ENCODE measurements at regions not wholly inside any gene's neighbourhood (a gene's known extent, or its start where the extent isn't known, plus 50 kb on each side); places are given as distances from the start of the nearest gene placed in this dataset.

GRCh38 chr3:182523836-182524235 lies 269.5 kb upstream of the ATP11B start:
- H3K9me3 ChIP-seq, result no peaks in the 10 kb centered on the region
- TF ChIP-seq CTCF (IDR thresholded peaks at IDR 0.05), result no peak
- no peak for TF ChIP-seq POLR2A (IDR thresholded peaks at IDR 0.05)
- intact Hi-C loops (cut with DNase I; ENCODE audit: low total_unique reads), result no loop called here
- DNase-seq, result no peak
- H3K36me3 ChIP-seq, result no peaks in the 10 kb centered on the region
- no peaks in the 10 kb centered on the region for H3K4me1 ChIP-seq
- H3K27me3 ChIP-seq, result no peaks in the 10 kb centered on the region
- H3K27ac ChIP-seq, result no peak overlapping the region
- H3K4me3 ChIP-seq, result no peak overlapping the region

- Histone ChIP-seq H3K4me3 (no peak overlapping the region), H3K27ac (no peak overlapping the region), H3K9me3 (no peaks in the 10 kb centered on the region), H3K4me1 (no peaks in the 10 kb centered on the region), H3K27me3 (no peaks in the 10 kb centered on the region), H3K36me3 (no peaks in the 10 kb centered on the region)
- DNase-seq, result no peak
- intact Hi-C loops (cut with DNase I; ENCODE audit: low total_unique reads), result no loop called here
- TF ChIP-seq CTCF (IDR thresholded peaks at IDR 0.05), result no peak
- TF ChIP-seq POLR2A (IDR thresholded peaks at IDR 0.05), result no peak
Observed at GRCh38 chr3:182524711-182525401, 268.4 kb upstream of the ATP11B start.

GRCh38 chr3:182525766-182526374 lies 267.4 kb upstream of the ATP11B start:
- Histone ChIP-seq H3K36me3 (no peaks in the 10 kb centered on the region), H3K4me1 (no peaks in the 10 kb centered on the region), H3K9me3 (no peaks in the 10 kb centered on the region), H3K27ac (no peak overlapping the region), H3K4me3 (no peak overlapping the region), H3K27me3 (no peaks in the 10 kb centered on the region)
- TF ChIP-seq CTCF (IDR thresholded peaks at IDR 0.05) (no peak), POLR2A (IDR thresholded peaks at IDR 0.05) (no peak)
- intact Hi-C loops (cut with DNase I; ENCODE audit: low total_unique reads), result no loop called here
- DNase-seq, result no peak

- H3K27ac ChIP-seq, result no peak overlapping the region
- intact Hi-C loops (cut with DNase I; ENCODE audit: low total_unique reads), result no loop called here
- H3K9me3 ChIP-seq, result no peaks in the 10 kb centered on the region
- H3K27me3 ChIP-seq, result no peaks in the 10 kb centered on the region
- H3K4me3 ChIP-seq, result no peak overlapping the region
- no peak for DNase-seq
- TF ChIP-seq CTCF (IDR thresholded peaks at IDR 0.05) (no peak), POLR2A (IDR thresholded peaks at IDR 0.05) (no peak)
- H3K36me3 ChIP-seq, result no peaks in the 10 kb centered on the region
- H3K4me1 ChIP-seq, result no peaks in the 10 kb centered on the region
Observed at GRCh38 chr3:182527745-182528144, 265.6 kb upstream of the ATP11B start.

GRCh38 chr3:182530316-182530715 lies 263.0 kb upstream of the ATP11B start:
- Histone ChIP-seq H3K9me3 (no peaks in the 10 kb centered on the region), H3K4me3 (no peak overlapping the region), H3K27ac (no peak overlapping the region), H3K4me1 (no peaks in the 10 kb centered on the region), H3K36me3 (no peaks in the 10 kb centered on the region), H3K27me3 (no peaks in the 10 kb centered on the region)
- intact Hi-C loops (cut with DNase I; ENCODE audit: low total_unique reads), result no loop called here
- DNase-seq, result no peak
- TF ChIP-seq POLR2A (IDR thresholded peaks at IDR 0.05) (no peak), CTCF (IDR thresholded peaks at IDR 0.05) (no peak)

All from uterus (tissue), 3 donors.